Right lobe of liver (tissue), 6 donors: ENCODE measurements at regions not wholly inside any gene's neighbourhood (a gene's known extent, or its start where the extent isn't known, plus 50 kb on each side); places are given as distances from the start of the nearest gene placed in this dataset.

Experiments used
- ATAC-seq, 4 donors: fragments of 200-7000 bp; cut with Tn5 transposase; one replicate each; pipeline ENCODE4 v1.9.1; 2020; ENCODE audit warnings: mild to moderate bottlenecking in 4 of 4, moderate library complexity in 4 of 4
- DNase-seq, 3 donors: peaks; one replicate each; pipeline ENCODE4 v3.0.0-alpha.2; 2020
- H3K27ac ChIP-seq, 3 donors: fragments of 200-600 bp; one replicate each; pipeline ENCODE4 v1.8.0; 2022
- H3K27me3 ChIP-seq, 2 donors: fragments of 200-600 bp; one replicate each; pipeline ENCODE4 v1.8.0; 2022
- H3K36me3 ChIP-seq, 4 donors: fragments of 200-600 bp; sonication (generic) in 1 of 4; one replicate each; pipeline versions ENCODE4 v1.5.1 to v1.8.0; 2017 to 2022; ENCODE audit warnings: control low read depth in 1 of 4
- H3K4me1 ChIP-seq, 4 donors: fragments of 200-600 bp; sonication (generic) in 1 of 4; one replicate each; pipeline versions ENCODE4 v1.5.1 to v1.8.0; 2017 to 2022; ENCODE audit warnings: control low read depth in 1 of 4
- H3K4me3 ChIP-seq, 3 donors: fragments of 200-600 bp; one replicate each; pipeline ENCODE4 v1.8.0; 2022
- H3K9me3 ChIP-seq, 4 donors: fragments of 200-600 bp; sonication (generic) in 1 of 4; one replicate each; pipeline versions ENCODE4 v1.5.1 to v1.8.0; 2017 to 2022; ENCODE audit warnings: control low read depth in 1 of 4
- CTCF ChIP-seq, 4 donors: fragments of 200-600 bp in 3 of 4; fragments of 450-650 bp in 1 of 4; IDR thresholded peaks; one replicate each; pipeline versions ENCODE4 v1.5.1 to v1.8.0; 2016 to 2022; ENCODE audit warnings: antibody characterized with exemption in 4 of 4, mild to moderate bottlenecking in 2 of 4
- POLR2A ChIP-seq: fragments of 450-650 bp; IDR thresholded peaks from one replicate; pipeline ENCODE4 v1.6.1; 2017; ENCODE audit warnings: antibody characterized with exemption, mild to moderate bottlenecking
- WGBS: methylation state at CpG from one replicate; pipeline ENCODE4 v1.1.6; 2018; ENCODE audit warnings: low coverage, low lambda C conversion rate; ENCODE audit not compliant: insufficient coverage; ENCODE audit errors: missing lambda C conversion rate; 5-methylcytosine and 5-hydroxymethylcytosine counted together
- intact Hi-C, 2 donors: fragments of 100-400 bp; cut with DNase I; formaldehyde crosslinking; loops; one replicate each; pipeline versions ENCODE4 v1.11.2 to v1.14.1; 2022
- donor health status: DM: no; HTN: yes; CAD: no.
- donor health status: DM: no; HTN: no; CAD: no.
- donor health status: DM: no; HTN: no; CAD: no.
- donor health status: DM: no; HTN: yes; CAD: no.
- donor health status: DM: no; HTN: yes; CAD: no.

GRCh38 chr20:6485351-6485750 lies 282.1 kb upstream of the BMP2 start:
- Histone ChIP-seq H3K27ac (no peak overlapping the region), H3K4me1 (no peaks in the 10 kb centered on the region), H3K36me3 (no peaks in the 10 kb centered on the region), H3K9me3 (no peaks in the 10 kb centered on the region), H3K4me3 (no peak overlapping the region), H3K27me3 (no peaks in the 10 kb centered on the region)
- ATAC-seq (no peak), DNase-seq (no peak)
- TF ChIP-seq POLR2A (no peak), CTCF (IDR thresholded peaks at IDR 0.05) (no peak)
- 31% methylated on average over 7 of the region's 7 CpGs for WGBS
- intact Hi-C loops: no loop called here

GRCh38 chr20:6483727-6484126 lies 283.8 kb upstream of the BMP2 start:
- intact Hi-C loops: no loop called here
- Histone ChIP-seq H3K27me3 (no peaks in the 10 kb centered on the region), H3K4me3 (no peak overlapping the region), H3K27ac (no peak overlapping the region), H3K36me3 (no peaks in the 10 kb centered on the region), H3K9me3 (no peaks in the 10 kb centered on the region), H3K4me1 (no peaks in the 10 kb centered on the region)
- TF ChIP-seq POLR2A (no peak), CTCF (IDR thresholded peaks at IDR 0.05) (no peak)
- ATAC-seq (no peak), DNase-seq (no peak)
- 85% methylated on average over 2 of the region's 2 CpGs for WGBS

- Histone ChIP-seq H3K9me3 (no peaks in the 10 kb centered on the region), H3K27me3 (no peaks in the 10 kb centered on the region), H3K4me3 (no peak overlapping the region), H3K36me3 (no peaks in the 10 kb centered on the region), H3K4me1 (no peaks in the 10 kb centered on the region), H3K27ac (no peak overlapping the region)
- DNase-seq: no peak
- no peak for ATAC-seq
- intact Hi-C loops: no loop called here
- TF ChIP-seq CTCF (IDR thresholded peaks at IDR 0.05) (no peak), POLR2A (no peak)
Measured at GRCh38 chr20:6482486-6482885, 285.0 kb upstream of the BMP2 start.

- intact Hi-C loops: no loop called here
- no peak overlapping the region for H3K27ac ChIP-seq
- no peaks in the 10 kb centered on the region for H3K27me3 ChIP-seq
- TF ChIP-seq CTCF (IDR thresholded peaks at IDR 0.05): no peak
- TF ChIP-seq POLR2A: no peak
- DNase-seq (no peak), ATAC-seq (peak in 1 of 4 donors; percentile 68)
- H3K4me1 ChIP-seq: no peaks in the 10 kb centered on the region
- H3K36me3 ChIP-seq: no peaks in the 10 kb centered on the region
- whole genome bisulfite sequencing: 59% methylated on average over 7 of the region's 7 CpGs
- no peak overlapping the region for H3K4me3 ChIP-seq
- H3K9me3 ChIP-seq: no peaks in the 10 kb centered on the region
Measured at GRCh38 chr20:6480328-6481200, 286.9 kb upstream of the BMP2 start.

GRCh38 chr20:6473197-6473596 lies 294.3 kb upstream of the BMP2 start:
- H3K27ac ChIP-seq: no peak overlapping the region
- H3K27me3 ChIP-seq: no peaks in the 10 kb centered on the region
- no peaks in the 10 kb centered on the region for H3K9me3 ChIP-seq
- no peak for TF ChIP-seq POLR2A
- TF ChIP-seq CTCF (IDR thresholded peaks at IDR 0.05): no peak
- ATAC-seq (no peak), DNase-seq (no peak)
- H3K36me3 ChIP-seq: no peaks in the 10 kb centered on the region
- H3K4me3 ChIP-seq: no peak overlapping the region
- intact Hi-C loops: no loop called here
- H3K4me1 ChIP-seq: no peaks in the 10 kb centered on the region
